ENCODE measurements at regions not wholly inside any gene's neighbourhood (a gene's known extent, or its start where the extent isn't known, plus 50 kb on each side); places are given as distances from the start of the nearest gene placed in this dataset.

DNA sequence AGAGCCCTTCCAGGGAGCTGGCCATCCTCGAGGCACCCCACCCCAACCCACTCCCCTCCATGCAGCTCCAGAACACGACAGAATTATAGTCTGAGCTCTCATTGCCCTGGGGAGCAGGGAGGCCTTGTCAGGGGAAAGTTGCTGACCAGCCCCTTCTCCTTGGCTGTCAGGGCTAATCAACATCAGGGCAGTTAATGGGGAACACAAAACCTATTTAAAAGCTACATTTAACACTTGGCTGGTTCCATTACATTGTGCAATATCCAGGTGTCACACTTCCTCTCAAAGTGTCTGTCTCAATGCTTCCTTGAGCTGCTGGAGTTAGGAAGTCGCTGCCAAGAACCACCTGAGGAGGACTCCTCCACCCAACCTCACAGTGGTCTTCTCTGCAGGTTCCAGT is 111.8 kb upstream of the GRIK3 start:
- no peak overlapping the region for H3K4ac ChIP-seq (ENCODE audit: low read depth, low read length)
- no peaks in the 10 kb centered on the region for H3K79me1 ChIP-seq (ENCODE audit: insufficient read depth, low read depth, low read length, poor library complexity, severe bottlenecking)
- H2BK12ac ChIP-seq (ENCODE audit: insufficient read length, low read depth, low read length) = no peak overlapping the region
- no peak overlapping the region for H3K14ac ChIP-seq (ENCODE audit: insufficient read depth, low read length)
- H3K27ac ChIP-seq (ENCODE audit: insufficient read length, low read depth, low read length) = no peak overlapping the region
- no peak overlapping the region for H3K4me2 ChIP-seq (ENCODE audit: insufficient read depth, insufficient read length, low read length)
- no peak for DNase-seq
- Mint-ChIP-seq H3K9me3 (no peaks in the 10 kb centered on the region), H3K27me3 (ENCODE audit: low read depth) (peaks cover 34% of the 10 kb centered on the region), H3K4me1 (no peaks in the 10 kb centered on the region), H3K27ac (no peak overlapping the region), H3K36me3 (ENCODE audit: insufficient read depth in 1 of 3, low read depth in 3 of 3) (no peaks in the 10 kb centered on the region), H3K4me3 (no peak overlapping the region)
- no peak overlapping the region for H3K56ac ChIP-seq (ENCODE audit: insufficient read length, low read depth, low read length)
- no peak overlapping the region for H2BK5ac ChIP-seq (ENCODE audit: insufficient read length, low read length)
- H2BK120ac ChIP-seq (ENCODE audit: low read depth, low read length, poor library complexity, severe bottlenecking) = no peak overlapping the region
- no peak overlapping the region for H2BK15ac ChIP-seq (ENCODE audit: low read depth, low read length)
- no peaks in the 10 kb centered on the region for H3K23me2 ChIP-seq (ENCODE audit: insufficient read length, low read depth, low read length, poor library complexity, severe bottlenecking)
- H3K79me2 ChIP-seq (ENCODE audit: insufficient read depth, low read length) = no peaks in the 10 kb centered on the region; the same call in 1 of the 2 replicates
- no peaks in the 10 kb centered on the region for H3K27me3 ChIP-seq (ENCODE audit: insufficient read depth, low read length)
- TF ChIP-seq, protein P1, sequence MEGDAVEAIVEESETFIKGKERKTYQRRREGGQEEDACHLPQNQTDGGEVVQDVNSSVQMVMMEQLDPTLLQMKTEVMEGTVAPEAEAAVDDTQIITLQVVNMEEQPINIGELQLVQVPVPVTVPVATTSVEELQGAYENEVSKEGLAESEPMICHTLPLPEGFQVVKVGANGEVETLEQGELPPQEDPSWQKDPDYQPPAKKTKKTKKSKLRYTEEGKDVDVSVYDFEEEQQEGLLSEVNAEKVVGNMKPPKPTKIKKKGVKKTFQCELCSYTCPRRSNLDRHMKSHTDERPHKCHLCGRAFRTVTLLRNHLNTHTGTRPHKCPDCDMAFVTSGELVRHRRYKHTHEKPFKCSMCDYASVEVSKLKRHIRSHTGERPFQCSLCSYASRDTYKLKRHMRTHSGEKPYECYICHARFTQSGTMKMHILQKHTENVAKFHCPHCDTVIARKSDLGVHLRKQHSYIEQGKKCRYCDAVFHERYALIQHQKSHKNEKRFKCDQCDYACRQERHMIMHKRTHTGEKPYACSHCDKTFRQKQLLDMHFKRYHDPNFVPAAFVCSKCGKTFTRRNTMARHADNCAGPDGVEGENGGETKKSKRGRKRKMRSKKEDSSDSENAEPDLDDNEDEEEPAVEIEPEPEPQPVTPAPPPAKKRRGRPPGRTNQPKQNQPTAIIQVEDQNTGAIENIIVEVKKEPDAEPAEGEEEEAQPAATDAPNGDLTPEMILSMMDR (conservative IDR thresholded peaks at IDR 0.05) = no peak
- no peaks in the 10 kb centered on the region for H3K9me3 ChIP-seq (ENCODE audit: control insufficient read depth, low read depth, low read length)
- no peak overlapping the region for H3K23ac ChIP-seq (ENCODE audit: insufficient read length, low read depth, low read length)
- no peak overlapping the region for H2BK20ac ChIP-seq (ENCODE audit: low read depth, low read length, poor library complexity, severe bottlenecking)
- no peak overlapping the region for H4K91ac ChIP-seq (ENCODE audit: insufficient read length, low read depth, low read length)
- no peak overlapping the region for H3T11ph ChIP-seq (ENCODE audit: low read length)
- WGBS (ENCODE audit: extremely low coverage, insufficient read length, low lambda C conversion rate) = no CpG with 5 or more reads among the region's 3 CpGs
- H4K20me1 ChIP-seq (ENCODE audit: control insufficient read depth, insufficient read depth, insufficient read length) = no peaks in the 10 kb centered on the region
- H4K5ac ChIP-seq (ENCODE audit: insufficient read length, low read depth, low read length) = no peak overlapping the region
- H3K9ac ChIP-seq (ENCODE audit: extremely low read depth, insufficient read length, low read length) = no peak overlapping the region
- H2AFZ ChIP-seq (ENCODE audit: low read length) = no peak overlapping the region
- H4K8ac ChIP-seq (replicated peaks; ENCODE audit: insufficient read length, low read depth, low read length) = no peak overlapping the region
- no peak overlapping the region for H2AK5ac ChIP-seq (ENCODE audit: insufficient read length, low read length)
- no peaks in the 10 kb centered on the region for H3K4me1 ChIP-seq (ENCODE audit: insufficient read depth, low read length)
- no peak overlapping the region for H3K18ac ChIP-seq (ENCODE audit: insufficient read length, low read depth, low read length)

Measured in H9 (cell line).